ENCODE measurements at regions not wholly inside any gene's neighbourhood (a gene's known extent, or its start where the extent isn't known, plus 50 kb on each side); places are given as distances from the start of the nearest gene placed in this dataset.

DNA sequence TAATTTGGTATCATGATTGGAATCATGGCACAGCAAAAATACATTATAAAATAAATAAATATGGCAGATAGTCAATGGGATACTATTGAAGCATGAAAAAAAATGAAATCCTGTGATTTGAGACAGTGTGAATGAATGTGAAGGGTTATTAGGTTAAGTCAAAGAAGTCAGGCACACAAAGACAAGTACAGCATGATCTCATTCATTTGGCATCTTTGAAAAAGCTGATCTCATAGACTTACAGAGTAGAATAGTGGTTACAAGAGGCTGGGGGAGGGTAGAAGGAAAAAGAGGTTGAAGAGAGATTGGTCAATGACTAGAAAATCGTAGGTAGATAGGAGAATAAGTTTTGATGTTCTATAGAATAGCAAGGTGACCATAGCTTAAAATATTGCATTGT lies 295.1 kb upstream of the SLITRK5 start:
- TF ChIP-seq, protein P1, sequence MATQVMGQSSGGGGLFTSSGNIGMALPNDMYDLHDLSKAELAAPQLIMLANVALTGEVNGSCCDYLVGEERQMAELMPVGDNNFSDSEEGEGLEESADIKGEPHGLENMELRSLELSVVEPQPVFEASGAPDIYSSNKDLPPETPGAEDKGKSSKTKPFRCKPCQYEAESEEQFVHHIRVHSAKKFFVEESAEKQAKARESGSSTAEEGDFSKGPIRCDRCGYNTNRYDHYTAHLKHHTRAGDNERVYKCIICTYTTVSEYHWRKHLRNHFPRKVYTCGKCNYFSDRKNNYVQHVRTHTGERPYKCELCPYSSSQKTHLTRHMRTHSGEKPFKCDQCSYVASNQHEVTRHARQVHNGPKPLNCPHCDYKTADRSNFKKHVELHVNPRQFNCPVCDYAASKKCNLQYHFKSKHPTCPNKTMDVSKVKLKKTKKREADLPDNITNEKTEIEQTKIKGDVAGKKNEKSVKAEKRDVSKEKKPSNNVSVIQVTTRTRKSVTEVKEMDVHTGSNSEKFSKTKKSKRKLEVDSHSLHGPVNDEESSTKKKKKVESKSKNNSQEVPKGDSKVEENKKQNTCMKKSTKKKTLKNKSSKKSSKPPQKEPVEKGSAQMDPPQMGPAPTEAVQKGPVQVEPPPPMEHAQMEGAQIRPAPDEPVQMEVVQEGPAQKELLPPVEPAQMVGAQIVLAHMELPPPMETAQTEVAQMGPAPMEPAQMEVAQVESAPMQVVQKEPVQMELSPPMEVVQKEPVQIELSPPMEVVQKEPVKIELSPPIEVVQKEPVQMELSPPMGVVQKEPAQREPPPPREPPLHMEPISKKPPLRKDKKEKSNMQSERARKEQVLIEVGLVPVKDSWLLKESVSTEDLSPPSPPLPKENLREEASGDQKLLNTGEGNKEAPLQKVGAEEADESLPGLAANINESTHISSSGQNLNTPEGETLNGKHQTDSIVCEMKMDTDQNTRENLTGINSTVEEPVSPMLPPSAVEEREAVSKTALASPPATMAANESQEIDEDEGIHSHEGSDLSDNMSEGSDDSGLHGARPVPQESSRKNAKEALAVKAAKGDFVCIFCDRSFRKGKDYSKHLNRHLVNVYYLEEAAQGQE (IDR thresholded peaks at IDR 0.05; ENCODE audit: insufficient read depth in 1 of 2, low read depth in 2 of 2, low read length in 1 of 2), result no peak
- TF ChIP-seq, protein P2, sequence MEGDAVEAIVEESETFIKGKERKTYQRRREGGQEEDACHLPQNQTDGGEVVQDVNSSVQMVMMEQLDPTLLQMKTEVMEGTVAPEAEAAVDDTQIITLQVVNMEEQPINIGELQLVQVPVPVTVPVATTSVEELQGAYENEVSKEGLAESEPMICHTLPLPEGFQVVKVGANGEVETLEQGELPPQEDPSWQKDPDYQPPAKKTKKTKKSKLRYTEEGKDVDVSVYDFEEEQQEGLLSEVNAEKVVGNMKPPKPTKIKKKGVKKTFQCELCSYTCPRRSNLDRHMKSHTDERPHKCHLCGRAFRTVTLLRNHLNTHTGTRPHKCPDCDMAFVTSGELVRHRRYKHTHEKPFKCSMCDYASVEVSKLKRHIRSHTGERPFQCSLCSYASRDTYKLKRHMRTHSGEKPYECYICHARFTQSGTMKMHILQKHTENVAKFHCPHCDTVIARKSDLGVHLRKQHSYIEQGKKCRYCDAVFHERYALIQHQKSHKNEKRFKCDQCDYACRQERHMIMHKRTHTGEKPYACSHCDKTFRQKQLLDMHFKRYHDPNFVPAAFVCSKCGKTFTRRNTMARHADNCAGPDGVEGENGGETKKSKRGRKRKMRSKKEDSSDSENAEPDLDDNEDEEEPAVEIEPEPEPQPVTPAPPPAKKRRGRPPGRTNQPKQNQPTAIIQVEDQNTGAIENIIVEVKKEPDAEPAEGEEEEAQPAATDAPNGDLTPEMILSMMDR (IDR thresholded peaks at IDR 0.05), result no peak
- no peak for TF ChIP-seq TCF7L2 (IDR thresholded peaks at IDR 0.05; ENCODE audit: low read depth, low read length)
- TF ChIP-seq SIN3A (IDR thresholded peaks at IDR 0.05; ENCODE audit: borderline replicate concordance, insufficient read depth, low read depth, low read length), result no peak
